ENCODE measurements at regions not wholly inside any gene's neighbourhood (a gene's known extent, or its start where the extent isn't known, plus 50 kb on each side); places are given as distances from the start of the nearest gene placed in this dataset.
"Not testable (repeated sequence)": the region's sequence is repeated elsewhere in the genome, so short reads cannot be mapped to it uniquely, and the experiment has no call there.

GRCh38 chr7:29649876-29650275, 86.2 kb downstream of the PRR15 start:
- no peak for DNase-seq

GRCh38 chr7:29651477-29651876, 87.8 kb downstream of the PRR15 start:
- DNase-seq: no peak

DNA sequence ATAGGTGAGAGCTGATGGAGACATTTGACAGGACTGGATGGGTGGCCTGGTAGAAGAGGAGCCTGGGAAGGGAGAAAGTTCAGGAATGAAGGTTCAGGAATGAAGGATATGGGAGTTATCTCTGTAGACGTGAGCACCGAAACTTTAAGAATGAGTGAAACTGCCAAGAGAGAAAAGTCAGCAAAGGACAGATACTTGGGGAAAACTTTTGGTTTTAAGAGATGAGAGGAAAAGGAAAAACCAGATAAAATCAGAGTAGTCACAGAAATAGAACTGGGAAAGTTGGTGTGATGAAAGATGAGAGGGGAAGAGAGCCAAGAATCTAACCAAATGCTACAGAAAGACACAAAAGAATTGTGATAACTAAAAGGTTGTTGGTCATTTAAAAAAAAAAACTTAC, 88.9 kb downstream of the PRR15 start:
- no peak for DNase-seq

DNA sequence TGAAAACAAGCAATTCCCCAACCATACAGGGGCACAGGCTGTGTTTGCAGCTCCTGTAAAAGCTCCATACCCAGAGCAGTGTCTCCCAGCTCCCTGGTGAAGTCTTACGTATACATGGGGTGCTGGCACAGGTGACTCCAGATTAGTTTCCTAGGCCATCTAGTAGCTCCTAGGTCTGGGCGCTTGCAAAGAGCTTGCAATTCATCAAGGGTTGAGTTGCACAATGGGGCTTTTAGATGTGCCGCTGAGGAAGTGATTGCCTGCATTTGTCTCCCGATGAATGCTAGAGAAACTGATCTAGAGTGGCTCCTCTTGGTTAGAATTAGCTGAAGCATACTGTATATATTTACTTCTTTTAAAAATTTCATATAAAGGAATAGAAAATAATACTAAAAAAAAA, 90.7 kb downstream of the PRR15 start:
- not testable (repeated sequence) for DNase-seq

- DNase-seq: no peak
Measured at GRCh38 chr7:29657288-29657687, 93.7 kb downstream of the PRR15 start.

GRCh38 chr7:29657856-29658255, 94.2 kb downstream of the PRR15 start:
- no peak for DNase-seq

DNA sequence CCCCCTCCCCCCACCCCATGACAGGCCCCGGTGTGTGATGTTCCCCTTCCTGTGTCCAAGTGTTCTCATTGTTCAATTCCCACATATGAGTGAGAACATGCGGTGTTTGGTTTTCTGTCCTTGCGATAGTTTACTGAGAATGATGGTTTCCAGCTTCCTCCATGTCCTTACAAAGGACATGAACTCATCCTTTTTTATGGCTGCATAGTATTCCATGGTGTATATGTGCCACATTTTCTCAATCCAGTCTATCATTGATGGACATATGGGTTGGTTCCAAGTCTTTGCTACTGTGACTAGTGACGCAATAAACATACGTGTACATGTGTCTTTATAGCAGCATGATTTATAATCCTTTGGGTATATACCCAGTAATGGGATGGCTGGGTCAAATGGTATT, 95.6 kb downstream of the PRR15 start:
- DNase-seq: not testable (repeated sequence)

DNA sequence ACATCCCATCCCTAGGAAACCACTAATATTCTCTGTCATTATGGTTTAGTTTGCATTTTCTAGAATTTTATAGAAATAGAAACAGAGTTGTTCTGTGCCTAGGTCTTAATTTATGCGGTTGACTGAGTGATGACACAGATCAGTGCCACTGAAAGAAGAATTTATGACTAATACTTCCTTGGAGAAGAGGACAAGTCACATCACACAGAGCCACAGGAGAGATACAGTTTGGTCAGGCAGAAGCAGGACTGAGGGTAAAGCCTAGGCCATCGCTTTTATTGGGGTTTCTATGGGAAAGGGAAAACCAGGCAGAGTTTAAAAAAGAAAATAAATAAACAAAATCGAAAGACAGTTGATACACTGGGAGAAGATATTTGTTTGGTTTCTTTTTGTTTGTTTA, 99.3 kb downstream of the PRR15 start:
- not testable (repeated sequence) for DNase-seq

- not testable (repeated sequence) for DNase-seq
Measured at GRCh38 chr7:29664999-29665398, 101.4 kb downstream of the PRR15 start.

DNA sequence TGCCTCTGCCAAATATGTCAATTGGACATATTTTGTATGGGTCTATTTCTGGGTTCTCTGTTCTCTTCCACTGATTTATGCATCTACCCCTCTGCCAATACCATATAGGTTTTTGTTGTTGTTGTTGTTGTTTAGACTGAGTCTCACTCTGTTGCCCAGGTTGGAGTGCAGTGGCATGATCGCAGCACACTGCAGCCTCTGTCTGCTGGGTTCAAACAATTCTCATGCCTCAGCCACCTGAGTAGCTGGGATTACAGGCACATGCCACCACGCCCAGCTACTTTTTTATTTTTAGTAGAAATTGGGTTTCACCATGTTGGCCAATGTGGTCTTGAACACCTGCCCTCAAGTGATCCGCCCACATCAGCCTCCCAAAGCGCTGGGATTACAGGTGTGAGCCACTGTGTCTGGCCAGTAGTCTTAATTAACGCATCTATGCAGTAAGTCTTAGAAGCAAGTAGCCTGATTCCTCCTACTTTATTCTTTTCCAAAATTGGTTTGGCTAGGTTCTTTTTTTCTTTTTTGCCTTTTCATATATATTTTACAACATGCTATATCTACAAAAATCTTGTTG, 103.5 kb downstream of the PRR15 start:
- not testable (repeated sequence) for DNase-seq

- not testable (repeated sequence) for DNase-seq
Measured at GRCh38 chr7:29671286-29671685, 107.7 kb downstream of the PRR15 start.

DNA sequence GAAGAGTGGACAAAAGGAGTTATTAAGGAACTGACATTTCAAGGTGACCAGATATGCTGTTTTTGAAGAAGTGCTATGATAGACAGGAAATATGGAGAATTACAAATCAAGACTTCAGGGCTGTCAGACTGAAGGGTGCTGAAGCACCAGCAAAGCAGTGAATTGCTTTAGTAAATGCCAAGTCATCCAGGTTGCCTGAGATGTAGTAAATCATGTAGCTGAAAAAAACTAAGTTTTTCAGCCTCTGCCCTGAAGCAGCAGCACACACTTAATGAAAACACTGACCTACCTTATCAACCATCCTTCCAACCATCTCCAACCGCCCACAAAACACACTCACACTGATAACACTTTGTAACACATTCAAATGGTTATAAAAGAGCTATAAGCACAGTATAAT, 110.0 kb downstream of the PRR15 start:
- not testable (repeated sequence) for DNase-seq

- not testable (repeated sequence) for DNase-seq
Measured at GRCh38 chr7:29674626-29675025, 111.0 kb downstream of the PRR15 start.

- DNase-seq: not testable (repeated sequence)
Measured at GRCh38 chr7:29677254-29677653, 113.6 kb downstream of the PRR15 start.

DNA sequence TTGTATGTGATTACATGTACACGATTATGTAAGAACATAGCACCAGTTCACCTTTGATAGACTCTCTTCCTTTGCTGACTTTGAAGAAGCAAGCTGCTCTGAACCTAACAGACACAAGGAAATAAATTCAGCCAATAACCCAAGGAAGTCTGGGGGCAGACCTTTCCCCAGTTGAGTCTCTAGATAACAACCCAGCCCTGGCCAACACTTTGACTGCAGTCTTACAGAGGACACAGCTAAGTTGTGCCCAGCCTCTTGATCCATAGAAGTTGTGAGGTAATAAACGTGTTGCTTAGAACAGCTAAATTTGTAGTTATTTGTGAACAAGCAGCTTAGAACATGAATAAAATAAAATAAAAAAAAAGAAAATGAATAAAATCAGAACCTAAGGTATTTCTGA, 116.3 kb downstream of the PRR15 start:
- DNase-seq: not testable (repeated sequence)

DNA sequence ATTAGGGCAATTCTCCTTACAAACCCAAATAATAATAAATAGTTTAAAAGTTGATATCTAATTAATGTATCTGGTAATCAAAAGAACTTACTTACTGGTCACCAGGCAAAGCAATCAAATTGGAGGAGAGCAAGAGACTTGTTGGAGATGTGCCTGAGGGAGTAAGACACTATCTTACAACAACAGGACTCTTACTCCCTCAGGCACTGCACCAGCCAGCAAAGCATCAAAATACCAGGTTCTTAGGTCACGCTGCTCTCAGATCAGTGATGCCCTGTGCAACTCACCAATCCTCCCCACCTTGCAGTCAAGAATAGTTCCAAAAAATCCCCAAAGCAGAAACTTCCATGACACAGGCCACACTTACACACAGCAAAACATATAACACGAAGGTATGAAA, 117.0 kb downstream of the PRR15 start:
- not testable (repeated sequence) for DNase-seq

GRCh38 chr7:29684151-29684786, 120.6 kb downstream of the PRR15 start:
- DNase-seq: not testable (repeated sequence)

- DNase-seq: peak; percentile 79
Measured at GRCh38 chr7:29684787-29685650, 121.3 kb upstream of the WIPF3 start.

DNA sequence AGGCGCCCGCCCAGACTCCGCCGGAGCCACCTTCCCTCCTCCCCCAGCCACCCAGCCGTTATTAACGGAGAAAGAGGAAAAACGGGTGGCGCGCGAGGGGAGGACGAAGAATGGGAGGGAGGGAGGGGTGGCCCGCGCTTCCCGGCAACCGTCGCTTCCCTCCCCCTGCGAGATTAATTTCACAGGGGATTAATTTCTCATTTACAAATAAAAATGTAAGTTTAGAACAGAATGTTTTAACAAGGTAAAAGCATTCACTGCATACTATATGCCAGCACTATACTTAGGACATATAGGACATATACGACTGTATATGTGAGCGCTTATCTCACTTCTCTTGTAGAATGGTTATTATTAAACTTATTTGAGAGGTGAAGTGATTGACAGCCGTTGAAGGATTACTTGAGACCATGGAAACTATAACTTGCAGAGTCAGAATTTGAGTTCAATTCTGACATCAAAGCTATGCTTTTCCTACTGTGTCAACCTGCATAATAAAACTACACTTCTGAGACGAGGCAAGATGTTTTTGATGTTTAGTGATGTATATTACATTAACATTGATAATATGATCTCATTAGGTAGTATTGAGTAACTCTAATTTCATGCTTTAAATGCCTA, 120.5 kb upstream of the WIPF3 start:
- DNase-seq: not testable (repeated sequence)

DNA sequence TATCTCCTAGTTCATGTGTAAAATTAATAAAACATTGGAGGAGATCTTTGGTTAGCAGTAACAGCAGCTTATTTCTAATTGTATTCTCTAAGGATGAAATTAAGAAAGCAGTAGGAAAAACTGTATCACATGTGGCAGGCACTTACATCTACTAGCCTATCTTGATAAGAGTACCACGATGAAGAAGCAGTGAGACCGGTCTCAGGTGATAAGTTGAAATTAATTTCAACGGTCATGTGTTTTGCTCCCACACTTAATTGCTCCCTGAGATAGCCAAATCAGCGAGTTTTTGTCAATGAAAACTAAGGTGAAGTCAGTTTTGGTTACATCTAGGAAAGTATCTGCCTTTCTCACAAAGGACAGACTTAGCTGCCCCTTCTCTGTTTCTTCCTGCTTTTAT, 115.8 kb upstream of the WIPF3 start:
- not testable (repeated sequence) for DNase-seq

GRCh38 chr7:29696402-29696801, 109.9 kb upstream of the WIPF3 start:
- not testable (repeated sequence) for DNase-seq

DNA sequence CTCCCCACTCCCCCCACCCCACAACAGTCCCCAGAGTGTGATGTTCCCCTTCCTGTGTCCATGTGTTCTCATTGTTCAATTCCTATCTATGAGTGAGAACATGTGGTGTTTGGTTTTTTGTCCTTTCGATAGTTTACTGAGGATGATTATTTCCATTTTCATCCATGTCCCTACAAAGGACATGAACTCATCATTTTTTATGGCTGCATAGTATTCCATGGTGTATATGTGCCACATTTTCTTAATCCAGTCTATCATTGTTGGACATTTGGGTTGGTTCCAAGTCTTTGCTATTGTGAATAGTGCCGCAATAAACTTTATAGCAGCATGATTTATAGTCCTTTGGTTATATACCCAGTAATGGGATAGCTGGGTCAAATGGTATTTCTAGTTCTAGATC, 106.6 kb upstream of the WIPF3 start:
- DNase-seq: not testable (repeated sequence)

DNA sequence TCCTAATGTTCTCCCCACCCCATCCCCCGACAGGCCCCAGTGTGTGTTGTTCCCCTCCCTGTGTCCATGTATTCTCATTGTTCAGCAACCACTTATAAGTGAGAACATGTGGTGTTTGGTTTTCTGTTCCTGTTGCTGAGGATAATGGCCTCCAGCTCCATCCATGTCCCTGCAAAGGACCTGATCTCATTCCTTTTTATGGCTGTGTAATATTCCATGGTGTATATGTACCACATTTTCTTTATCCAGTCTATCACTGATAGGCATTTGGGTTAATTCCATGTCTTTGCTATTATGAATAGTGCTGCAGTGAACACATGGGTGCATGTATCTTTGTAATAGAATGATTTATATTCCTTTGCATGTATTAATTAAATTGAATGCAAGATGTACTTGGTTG, 104.8 kb upstream of the WIPF3 start:
- DNase-seq: not testable (repeated sequence)
